K562 (cell line): ENCODE measurements at regions not wholly inside any gene's neighbourhood (a gene's known extent, or its start where the extent isn't known, plus 50 kb on each side); places are given as distances from the start of the nearest gene placed in this dataset.
A peak's percentile ranks its signal among the peaks of the same experiment; 100 is the strongest.

ENCODE experiments used
- ATAC-seq: fragments of 200-7000 bp; cut with Tn5 transposase; 3 replicates; pipeline ENCODE4 v1.9.1; 2020; ENCODE audit warnings: moderate library complexity
- BruUV-seq: library from RNA; stranded (reverse); fragments of 400-500 nt; replicated peaks from 2 replicates; lab custom pipeline; 2021; lab: Mats Ljungman, UMichigan
- CTCF ChIA-PET: fragments of 300-600 bp; formaldehyde crosslinking; extraction: SDS; loops from one replicate; lab custom pipeline; 2021; ENCODE audit warnings: low intra/inter-chr PET ratio; lab: Yijun Ruan, JAX
- POLR2A ChIA-PET: fragments of 300-600, 350-650 bp; sonication (Branson Sonifier 250); formaldehyde crosslinking; extraction: SDS; loops from one replicate; lab custom pipeline; 2021; ENCODE audit warnings: antibody characterized with exemption, inconsistent platforms; lab: Yijun Ruan, JAX
- DNase-seq, 4 experiments: peaks; one replicate each; pipeline versions ENCODE4 v3.0.0 to v3.0.0-alpha.2; 2011 to 2018; ENCODE audit warnings: low spot score in 3 of 4, mixed read lengths in 3 of 4; ENCODE audit errors: extremely low read depth in 1 of 4
- FAIRE-seq: peaks from 2 replicates; lab custom pipeline; 2011; peaks lifted over from hg19 to GRCh38; lab: Jason Lieb, UNC
- H2AFZ ChIP-seq: 2 replicates; pipeline ENCODE4 v1.6.0; 2011; ENCODE audit warnings: low read depth, low read length, control low read depth, inconsistent platforms
- H3K27ac ChIP-seq: fragments of 200-600 bp; 3 replicates; pipeline ENCODE4 v1.8.0; 2011; ENCODE audit warnings: low read depth, mild to moderate bottlenecking, control low read depth, inconsistent platforms, low read length, moderate library complexity, mixed read lengths; ENCODE audit errors: extremely low read depth
- H3K27me3 ChIP-seq, 2 experiments: fragments of 300-600 bp in 1 of 2; 2 replicates in 1 of 2; 3 replicates in 1 of 2; pipeline versions ENCODE4 v1.6.0 to v1.8.0; 2011; ENCODE audit warnings: inconsistent platforms in 2 of 2, low read length in 2 of 2, mild to moderate bottlenecking in 1 of 2, mixed read lengths in 1 of 2, moderate library complexity in 1 of 2; ENCODE audit not compliant: control insufficient read depth in 2 of 2, insufficient read depth in 2 of 2
- H3K36me3 ChIP-seq: fragments of 300-600 bp; 3 replicates; pipeline ENCODE4 v1.8.0; 2011; ENCODE audit warnings: mild to moderate bottlenecking, low read length, inconsistent platforms; ENCODE audit not compliant: control insufficient read depth, insufficient read depth
- H3K4me1 ChIP-seq, 2 experiments: fragments of 200-600 bp in 1 of 2; replicated peaks in 1 of 2; 2 replicates in 1 of 2; 3 replicates in 1 of 2; pipeline versions ENCODE4 v1.5.1 to v1.8.0; 2011; ENCODE audit warnings: inconsistent platforms in 2 of 2, low read length in 2 of 2, mild to moderate bottlenecking in 1 of 2, mixed read lengths in 1 of 2, moderate library complexity in 1 of 2; ENCODE audit not compliant: control insufficient read depth in 2 of 2, insufficient read depth in 2 of 2
- H3K4me2 ChIP-seq: 2 replicates; pipeline ENCODE4 v1.6.1; 2011; ENCODE audit warnings: low read length, control low read depth, inconsistent platforms, mixed read lengths; ENCODE audit not compliant: insufficient read depth
- H3K4me3 ChIP-seq: fragments of 200-600 bp; sonication (generic), shearing (Covaris generic); 2 replicates; pipeline ENCODE4 v1.5.1; 2016; ENCODE audit warnings: control low read depth, inconsistent platforms
- H3K79me2 ChIP-seq: fragments of 200-600 bp; 3 replicates; pipeline ENCODE4 v1.8.0; 2011; ENCODE audit warnings: low read length, inconsistent platforms; ENCODE audit not compliant: control insufficient read depth, insufficient read depth
- H3K9ac ChIP-seq, 2 experiments: 2 replicates each; pipeline versions ENCODE4 v1.6.0 to v1.6.1; 2011; ENCODE audit warnings: low read depth in 2 of 2, low read length in 2 of 2, control low read depth in 1 of 2, inconsistent platforms in 1 of 2, mild to moderate bottlenecking in 1 of 2, mixed read lengths in 1 of 2; ENCODE audit not compliant: insufficient read depth in 1 of 2
- H3K9me1 ChIP-seq: one replicate; pipeline ENCODE4 v1.6.0; 2011; ENCODE audit warnings: inconsistent platforms, mild to moderate bottlenecking, low read length, moderate library complexity; ENCODE audit not compliant: control insufficient read depth, insufficient read depth
- H3K9me3 ChIP-seq: replicated peaks from 2 replicates; pipeline ENCODE4 v1.5.1; 2011; ENCODE audit warnings: low read depth, low read length, inconsistent platforms; ENCODE audit not compliant: control insufficient read depth, insufficient read depth
- H4K20me1 ChIP-seq: replicated peaks from 2 replicates; pipeline ENCODE4 v1.6.1; 2011; ENCODE audit warnings: low read length, inconsistent platforms, mixed read lengths; ENCODE audit not compliant: control insufficient read depth, insufficient read depth
- HDGF ChIP-seq: fragments of 450-650 bp; IDR thresholded peaks from 2 replicates; pipeline ENCODE4 v1.6.1; 2016
- HEY1 ChIP-seq: fragments of 250-450 bp; sonication (Bioruptor Pico); IDR thresholded peaks from 2 replicates; pipeline ENCODE4 v1.5.0; 2020; ENCODE audit warnings: mild to moderate bottlenecking, moderate library complexity, borderline replicate concordance
- HNRNPL ChIP-seq: fragments of 200-400 bp; formaldehyde crosslinking; IDR thresholded peaks from 2 replicates; pipeline ENCODE4 v1.6.1; 2017; ENCODE audit warnings: low read depth, mild to moderate bottlenecking, low read length
- IFI16 ChIP-seq: fragments of 250-450 bp; sonication (Bioruptor Pico); IDR thresholded peaks from 2 replicates; pipeline ENCODE4 v2.1.2; 2022; ENCODE audit warnings: mild to moderate bottlenecking, inconsistent platforms
- MAFG ChIP-seq: fragments of 450-650 bp; conservative IDR thresholded peaks from 2 replicates; pipeline ENCODE4 v1.6.1; 2016; ENCODE audit warnings: missing genetic modification characterization, missing compliant biosample characterization
- MIER1 ChIP-seq: fragments of 450-650 bp; IDR thresholded peaks from 2 replicates; pipeline ENCODE4 v1.6.1; 2016; ENCODE audit warnings: antibody characterized with exemption, mild to moderate bottlenecking, low read depth
- NR2F6 ChIP-seq: fragments of 450-650 bp; formaldehyde crosslinking; IDR thresholded peaks from 2 replicates; pipeline ENCODE4 v1.4.0; 2020; ENCODE audit warnings: mild to moderate bottlenecking
- PKNOX1 ChIP-seq: fragments of 450-650 bp; IDR thresholded peaks from 2 replicates; pipeline ENCODE4 v1.6.1; 2016
- RAD21 ChIP-seq, 2 experiments: fragments of 250-450 bp in 1 of 2; fragments of 450-650 bp in 1 of 2; sonication (Bioruptor Pico) in 1 of 2; formaldehyde crosslinking in 1 of 2; IDR thresholded peaks in 1 of 2; conservative IDR thresholded peaks in 1 of 2; 2 replicates each; pipeline versions ENCODE4 v1.4.0 to v1.8.0; 2020 to 2022; ENCODE audit warnings: mild to moderate bottlenecking in 2 of 2, moderate library complexity in 1 of 2
- SAFB ChIP-seq: fragments of 200-400 bp; formaldehyde crosslinking; IDR thresholded peaks from 2 replicates; pipeline ENCODE4 v1.6.1; 2017; ENCODE audit warnings: low read depth, low read length, borderline replicate concordance
- SMAD1 ChIP-seq: fragments of 150-350 bp; IDR thresholded peaks from 2 replicates; pipeline ENCODE4 v1.6.1; 2014; ENCODE audit warnings: low read length, low read depth; ENCODE audit not compliant: partially characterized antibody
- SPI1 ChIP-seq: IDR thresholded peaks from 2 replicates; pipeline ENCODE4 v1.6.1; 2011; ENCODE audit warnings: low read depth, low read length, control low read depth, borderline replicate concordance
- SREBF1 ChIP-seq: fragments of 150-350 bp; IDR thresholded peaks from 2 replicates; pipeline ENCODE4 v1.6.1; 2014; ENCODE audit warnings: antibody characterized with exemption, low read depth, low read length, borderline replicate concordance
- TAF1 ChIP-seq: IDR thresholded peaks from 2 replicates; pipeline ENCODE4 v1.6.1; 2011; ENCODE audit warnings: mild to moderate bottlenecking, low read length, moderate library complexity; ENCODE audit not compliant: insufficient read depth, control insufficient read depth, severe bottlenecking; ENCODE audit errors: extremely low read depth
- TARDBP ChIP-seq: fragments of 450-650 bp; IDR thresholded peaks from 2 replicates; pipeline ENCODE4 v1.6.1; 2016
- TGIF2 ChIP-seq: sonication (generic); formaldehyde crosslinking; IDR thresholded peaks from 2 replicates; pipeline ENCODE4 v1.8.1; 2022; ENCODE audit warnings: mild to moderate bottlenecking, missing genetic modification reagents, moderate library complexity
- ZNF184 ChIP-seq: sonication (generic); formaldehyde crosslinking; IDR thresholded peaks from 2 replicates; pipeline ENCODE4 v1.5.0; 2020; ENCODE audit warnings: missing genetic modification reagents
- ZNF253 ChIP-seq: fragments of 250-450 bp; sonication (Bioruptor Pico); conservative IDR thresholded peaks from 2 replicates; pipeline ENCODE4 v1.6.1; 2021; ENCODE audit warnings: mild to moderate bottlenecking
- WGBS: fragments of 100-300 bp; shearing (Covaris generic); methylation state at CpG from one replicate; pipeline ENCODE4 v1.1.6; 2016; ENCODE audit warnings: low coverage, mixed read lengths; ENCODE audit not compliant: insufficient coverage; ENCODE audit errors: missing lambda C conversion rate; 5-methylcytosine and 5-hydroxymethylcytosine counted together
- in situ Hi-C: fragments of 300-500 bp; cut with MboI; formaldehyde crosslinking; loops from 4 replicates; pipeline ENCODE4 v1.15.0; 2018; ENCODE audit warnings: inconsistent platforms, mixed read lengths
- intact Hi-C: fragments of 100-400 bp; cut with micrococcal nuclease; formaldehyde crosslinking; loops from 2 replicates; pipeline ENCODE4 v1.14.2; 2022
- TF ChIP-seq, protein P1 (sequence below): fragments of 250-450 bp; sonication (Bioruptor Pico); IDR thresholded peaks from 2 replicates; pipeline ENCODE4 v1.4.0; 2020; ENCODE audit warnings: mild to moderate bottlenecking, moderate library complexity
- TF ChIP-seq, protein P2 (sequence below): fragments of 450-650 bp; IDR thresholded peaks from 2 replicates; pipeline ENCODE4 v1.6.1; 2016; ENCODE audit warnings: missing biosample characterization, missing genetic modification characterization

DNA sequence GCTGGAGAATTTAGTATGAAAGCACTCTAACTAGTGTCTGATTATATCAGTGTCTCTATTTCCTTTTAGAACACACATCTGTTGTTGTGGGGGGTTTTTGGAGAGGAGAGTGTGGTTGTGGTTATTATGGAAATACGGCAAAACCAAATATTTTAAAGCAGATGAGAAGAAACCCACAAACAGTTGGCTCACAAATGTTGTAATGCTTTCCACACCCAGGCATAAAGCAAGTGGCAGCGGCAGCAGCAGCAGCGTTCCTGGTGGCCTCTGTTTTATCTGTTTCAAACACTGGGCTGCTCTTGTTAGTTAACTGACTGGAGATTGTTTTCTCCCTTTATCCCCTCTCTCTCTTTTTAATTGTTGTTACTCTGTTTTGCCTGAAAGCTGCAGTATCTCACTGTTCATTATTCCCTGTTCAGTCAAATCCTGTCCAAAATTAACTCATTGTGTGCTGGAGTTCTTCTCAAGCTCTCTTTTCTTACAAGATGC is 1045.5 kb upstream of the NR2F2 start:
- no TSS peak for BruUV-seq
- in situ Hi-C loops, result no loop called here
- Histone ChIP-seq H3K36me3 (no peaks in the 10 kb centered on the region), H4K20me1 (no peaks in the 10 kb centered on the region), H3K27me3 (peaks cover 2 to 4% of the 10 kb centered on the region in 2 experiments; a peak in 1 of 5 replicates), H3K9ac (no peak overlapping the region), H3K9me3 (no peaks in the 10 kb centered on the region), H3K9me1 (no peaks in the 10 kb centered on the region), H2AFZ (peak overlapping the region; percentile 42; the same call in 1 of the 2 replicates), H3K4me1 (no peaks in the 10 kb centered on the region), H3K4me2 (no peak overlapping the region), H3K4me3 (no peak overlapping the region), H3K27ac (no peak overlapping the region), H3K79me2 (no peaks in the 10 kb centered on the region)
- 2% methylated on average over 3 of the region's 3 CpGs for WGBS
- POLR2A ChIA-PET, result no interaction called here
- peak; percentile 11 for FAIRE-seq
- peak in 2 of 4 experiments; percentile 21 to 47 for DNase-seq
- intact Hi-C loops, result loop anchor here (10.0 kb wide), 1 partner anchor 1050 kb away; the partner anchor contains the start of gene NR2F2
- CTCF ChIA-PET, result no interaction called here
- ATAC-seq, result peak; percentile 72
- no peak for TF ChIP-seq ZNF253 (CRISPR knock-in tag)
- TF ChIP-seq, protein P1, sequence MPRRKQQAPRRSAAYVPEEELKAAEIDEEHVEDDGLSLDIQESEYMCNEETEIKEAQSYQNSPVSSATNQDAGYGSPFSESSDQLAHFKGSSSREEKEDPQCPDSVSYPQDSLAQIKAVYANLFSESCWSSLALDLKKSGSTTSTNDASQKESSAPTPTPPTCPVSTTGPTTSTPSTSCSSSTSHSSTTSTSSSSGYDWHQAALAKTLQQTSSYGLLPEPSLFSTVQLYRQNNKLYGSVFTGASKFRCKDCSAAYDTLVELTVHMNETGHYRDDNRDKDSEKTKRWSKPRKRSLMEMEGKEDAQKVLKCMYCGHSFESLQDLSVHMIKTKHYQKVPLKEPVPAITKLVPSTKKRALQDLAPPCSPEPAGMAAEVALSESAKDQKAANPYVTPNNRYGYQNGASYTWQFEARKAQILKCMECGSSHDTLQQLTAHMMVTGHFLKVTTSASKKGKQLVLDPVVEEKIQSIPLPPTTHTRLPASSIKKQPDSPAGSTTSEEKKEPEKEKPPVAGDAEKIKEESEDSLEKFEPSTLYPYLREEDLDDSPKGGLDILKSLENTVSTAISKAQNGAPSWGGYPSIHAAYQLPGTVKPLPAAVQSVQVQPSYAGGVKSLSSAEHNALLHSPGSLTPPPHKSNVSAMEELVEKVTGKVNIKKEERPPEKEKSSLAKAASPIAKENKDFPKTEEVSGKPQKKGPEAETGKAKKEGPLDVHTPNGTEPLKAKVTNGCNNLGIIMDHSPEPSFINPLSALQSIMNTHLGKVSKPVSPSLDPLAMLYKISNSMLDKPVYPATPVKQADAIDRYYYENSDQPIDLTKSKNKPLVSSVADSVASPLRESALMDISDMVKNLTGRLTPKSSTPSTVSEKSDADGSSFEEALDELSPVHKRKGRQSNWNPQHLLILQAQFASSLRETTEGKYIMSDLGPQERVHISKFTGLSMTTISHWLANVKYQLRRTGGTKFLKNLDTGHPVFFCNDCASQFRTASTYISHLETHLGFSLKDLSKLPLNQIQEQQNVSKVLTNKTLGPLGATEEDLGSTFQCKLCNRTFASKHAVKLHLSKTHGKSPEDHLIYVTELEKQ (CRISPR knock-in tag), result no peak
- no peak for TF ChIP-seq TGIF2 (CRISPR knock-in tag)
- TF ChIP-seq MIER1, result no peak
- TF ChIP-seq, protein P2, sequence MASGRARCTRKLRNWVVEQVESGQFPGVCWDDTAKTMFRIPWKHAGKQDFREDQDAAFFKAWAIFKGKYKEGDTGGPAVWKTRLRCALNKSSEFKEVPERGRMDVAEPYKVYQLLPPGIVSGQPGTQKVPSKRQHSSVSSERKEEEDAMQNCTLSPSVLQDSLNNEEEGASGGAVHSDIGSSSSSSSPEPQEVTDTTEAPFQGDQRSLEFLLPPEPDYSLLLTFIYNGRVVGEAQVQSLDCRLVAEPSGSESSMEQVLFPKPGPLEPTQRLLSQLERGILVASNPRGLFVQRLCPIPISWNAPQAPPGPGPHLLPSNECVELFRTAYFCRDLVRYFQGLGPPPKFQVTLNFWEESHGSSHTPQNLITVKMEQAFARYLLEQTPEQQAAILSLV (tag), result no peak
- no peak for TF ChIP-seq SAFB
- TF ChIP-seq IFI16 (CRISPR knock-in tag), result no peak
- no peak for TF ChIP-seq SREBF1
- TF ChIP-seq TAF1, result no peak
- TF ChIP-seq RAD21 (CRISPR knock-in tag; conservative IDR thresholded peaks at IDR 0.05 in 1 of 2, IDR thresholded peaks at IDR 0.05 in 1 of 2), result peak; percentile 52 to 74
- no peak for TF ChIP-seq ZNF184 (CRISPR knock-in tag)
- no peak for TF ChIP-seq PKNOX1
- TF ChIP-seq SPI1, result no peak
- TF ChIP-seq HEY1 (CRISPR knock-in tag), result no peak
- no peak for TF ChIP-seq NR2F6 (CRISPR knock-in tag)
- TF ChIP-seq MAFG (tag), result no peak
- TF ChIP-seq SMAD1, result no peak
- TF ChIP-seq TARDBP, result no peak
- no peak for TF ChIP-seq HNRNPL
- no peak for TF ChIP-seq HDGF
